ENCODE measurements at regions not wholly inside any gene's neighbourhood (a gene's known extent, or its start where the extent isn't known, plus 50 kb on each side); places are given as distances from the start of the nearest gene placed in this dataset.

DNA sequence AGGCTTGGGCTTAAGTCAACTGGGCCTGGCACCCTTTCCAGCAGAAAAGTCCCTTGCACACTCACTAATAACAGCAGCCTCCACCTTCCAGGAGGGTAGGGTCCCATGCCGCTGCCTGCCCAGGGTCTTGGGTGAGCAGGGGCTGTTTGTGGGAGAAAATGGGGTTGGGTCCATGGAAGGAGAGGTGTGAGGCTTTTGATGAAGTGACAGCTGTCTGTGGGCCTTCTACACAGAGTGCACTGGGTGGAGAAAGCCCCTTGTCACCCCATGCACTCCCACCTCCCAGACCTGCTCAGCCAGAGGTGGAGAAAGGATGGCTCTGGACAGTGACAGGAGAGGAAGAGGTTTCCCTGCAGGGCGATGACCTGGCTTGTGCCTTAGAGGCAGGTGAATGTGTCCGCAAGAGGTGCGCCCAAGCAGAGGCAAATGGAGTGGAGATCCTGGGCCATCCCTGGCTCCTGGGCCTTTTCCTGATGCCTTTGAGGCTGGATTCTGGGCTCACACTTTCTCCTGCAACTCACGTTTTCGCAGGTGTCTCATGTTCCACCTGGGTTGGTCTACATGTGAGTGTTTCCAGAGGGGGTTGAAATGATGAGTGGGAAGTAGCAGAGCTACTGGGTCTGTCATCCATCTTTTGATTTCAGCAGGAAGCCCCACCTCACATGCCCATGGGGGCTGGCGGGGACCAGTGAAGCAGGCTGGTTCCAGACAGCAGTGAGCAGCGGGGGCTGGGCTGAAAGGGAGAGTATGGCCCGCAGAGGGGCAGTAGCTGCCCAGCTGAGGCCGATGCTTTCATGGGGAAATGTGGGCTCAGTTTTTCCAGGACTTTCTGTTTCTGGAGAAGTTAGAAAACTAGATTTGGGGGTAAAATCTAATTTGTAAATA is 85.2 kb upstream of the PRR23E start:
- no peak for DNase-seq (ENCODE audit: low read depth)

DNA sequence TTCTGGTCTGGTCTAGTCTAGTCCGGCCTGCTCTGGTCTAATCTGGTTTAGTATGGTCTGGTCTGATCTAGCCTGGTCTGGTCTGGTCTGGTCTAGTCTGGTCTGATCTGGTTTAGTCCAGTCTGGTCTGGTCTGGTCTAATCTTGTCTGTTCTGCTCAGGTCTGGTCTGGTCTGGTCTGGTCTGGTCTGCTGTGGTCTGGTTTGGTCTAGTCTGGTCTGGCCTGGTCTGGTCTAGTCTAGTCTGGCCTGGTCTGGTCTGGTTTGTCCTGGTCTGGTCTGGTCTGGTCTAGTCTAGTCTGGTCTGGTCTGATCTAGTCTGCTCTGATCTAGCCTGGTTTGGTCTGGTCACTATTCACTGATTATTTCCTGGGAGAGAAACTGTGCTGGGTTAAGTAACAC is 84.1 kb upstream of the PRR23E start:
- no peak for DNase-seq (ENCODE audit: low read depth)

DNA sequence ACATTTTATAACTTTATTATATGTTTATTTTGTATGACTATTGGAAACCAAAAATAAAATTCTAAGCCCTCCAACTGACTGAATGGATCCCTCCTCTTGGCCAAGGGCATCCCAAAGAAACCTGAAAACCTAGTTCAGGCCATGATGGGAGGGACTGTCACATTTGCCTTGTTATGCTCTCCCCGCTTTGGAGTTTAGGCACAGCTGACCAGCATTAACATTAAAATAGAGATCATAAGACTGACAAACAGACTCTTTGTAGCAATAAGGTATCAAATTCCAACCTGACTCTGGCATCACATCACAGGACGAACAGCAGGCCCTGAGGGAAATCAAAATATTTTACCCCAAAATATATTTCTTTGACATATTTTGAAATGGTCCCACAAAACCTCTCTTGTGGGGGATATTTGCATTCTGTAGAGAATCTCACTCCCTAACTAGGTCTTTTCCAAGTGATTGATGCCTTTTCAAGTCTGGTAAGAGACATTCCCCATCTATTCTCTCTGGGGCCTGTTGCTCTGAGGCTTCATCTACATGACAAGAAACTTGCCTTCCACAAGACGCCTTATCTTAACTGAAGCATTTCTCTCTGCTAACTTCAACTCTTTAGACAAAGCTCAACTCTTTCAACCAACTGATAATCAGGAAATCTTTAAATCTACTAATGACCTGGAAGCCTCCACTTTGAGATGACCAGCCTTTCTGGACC is 81.8 kb upstream of the PRR23E start:
- DNase-seq (ENCODE audit: low read depth): no peak

DNA sequence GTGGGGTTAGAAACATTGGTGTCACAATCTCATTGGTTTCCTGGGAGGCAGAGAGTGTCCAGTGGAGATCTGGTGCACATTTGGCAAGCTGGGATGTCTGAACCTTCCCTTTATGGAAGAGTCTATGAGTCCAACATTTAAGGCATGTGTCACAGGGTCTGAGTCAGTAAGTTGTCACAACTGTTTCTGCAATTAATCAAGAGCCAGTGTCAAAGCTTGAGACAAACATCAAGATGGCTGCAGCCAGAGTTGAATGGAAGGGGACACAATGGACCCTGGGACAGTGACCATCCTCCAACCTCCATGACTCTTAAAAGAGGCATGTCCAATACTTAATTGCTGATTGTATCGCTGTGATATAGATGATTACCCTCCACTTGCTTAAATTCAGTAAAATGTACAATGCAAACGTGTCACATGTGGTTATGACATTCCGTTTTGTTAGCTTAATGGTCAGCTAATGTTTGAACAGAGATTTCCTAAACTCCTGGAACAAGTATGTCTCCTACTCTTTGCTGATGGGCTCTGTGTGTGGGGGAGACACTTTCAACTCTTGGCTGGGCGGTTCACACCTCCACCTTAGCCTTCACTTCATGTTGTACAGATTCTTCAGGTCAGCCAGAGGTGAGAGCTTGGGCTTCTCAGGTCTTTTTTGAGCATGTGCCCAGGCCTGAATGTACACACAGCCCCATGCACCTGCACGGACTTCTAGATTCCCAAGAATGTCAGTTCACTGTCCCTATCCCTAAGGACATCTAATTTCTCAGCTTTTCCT is 79.9 kb upstream of the PRR23E start:
- DNase-seq (ENCODE audit: low read depth): no peak

DNA sequence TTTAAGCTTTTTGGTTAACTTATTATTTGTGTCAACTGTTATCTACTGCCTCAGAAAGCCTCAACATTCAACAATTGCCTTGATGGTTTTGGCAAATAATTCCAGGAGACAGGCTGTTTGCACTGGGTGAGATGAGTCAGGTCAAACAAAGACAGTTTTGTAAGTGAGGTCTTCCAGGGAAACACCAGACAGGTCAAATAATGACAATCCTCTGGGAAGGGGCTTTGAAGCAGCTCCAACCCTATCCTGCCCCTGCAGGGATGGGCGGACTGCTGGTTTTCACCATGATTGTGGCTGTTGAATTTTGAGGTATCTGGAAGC is 79.4 kb upstream of the PRR23E start:
- DNase-seq (ENCODE audit: low read depth): no peak

DNA sequence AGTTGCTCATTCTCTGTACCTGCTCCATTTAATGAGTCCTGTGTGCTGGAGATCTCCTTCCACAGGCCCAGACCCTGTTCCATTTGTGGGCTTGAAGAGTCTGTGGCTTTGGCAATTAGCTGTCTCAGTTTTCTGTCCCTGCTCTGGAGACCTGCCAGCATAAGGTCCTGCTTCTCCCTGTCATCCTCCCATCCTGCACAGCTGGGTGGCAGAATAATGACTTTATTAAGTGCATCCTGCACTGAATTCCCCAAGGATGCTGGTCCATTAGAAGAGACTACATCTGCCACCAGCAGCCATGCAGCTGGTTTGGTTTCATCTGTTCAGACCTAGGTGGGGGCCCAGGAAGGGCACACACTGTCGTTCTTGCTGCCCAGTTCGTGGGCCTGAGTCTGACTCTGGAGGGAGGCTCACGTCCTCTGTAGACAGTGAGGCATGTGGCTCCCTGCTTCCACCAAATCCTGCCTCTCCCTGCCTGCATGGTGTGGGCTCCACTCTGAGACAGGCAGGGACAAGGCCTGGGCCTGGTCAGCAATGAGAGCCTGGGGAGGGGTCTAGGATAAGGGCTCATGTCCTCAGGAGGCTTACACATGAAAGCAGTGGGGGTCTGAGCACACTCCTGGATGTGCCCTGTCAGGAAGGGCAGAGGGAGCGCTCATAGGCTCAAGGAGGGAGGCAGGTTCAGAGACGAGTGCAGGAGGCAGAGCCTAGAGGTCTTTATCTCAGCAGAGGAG is 78.4 kb upstream of the PRR23E start:
- DNase-seq (ENCODE audit: low read depth): no peak

DNA sequence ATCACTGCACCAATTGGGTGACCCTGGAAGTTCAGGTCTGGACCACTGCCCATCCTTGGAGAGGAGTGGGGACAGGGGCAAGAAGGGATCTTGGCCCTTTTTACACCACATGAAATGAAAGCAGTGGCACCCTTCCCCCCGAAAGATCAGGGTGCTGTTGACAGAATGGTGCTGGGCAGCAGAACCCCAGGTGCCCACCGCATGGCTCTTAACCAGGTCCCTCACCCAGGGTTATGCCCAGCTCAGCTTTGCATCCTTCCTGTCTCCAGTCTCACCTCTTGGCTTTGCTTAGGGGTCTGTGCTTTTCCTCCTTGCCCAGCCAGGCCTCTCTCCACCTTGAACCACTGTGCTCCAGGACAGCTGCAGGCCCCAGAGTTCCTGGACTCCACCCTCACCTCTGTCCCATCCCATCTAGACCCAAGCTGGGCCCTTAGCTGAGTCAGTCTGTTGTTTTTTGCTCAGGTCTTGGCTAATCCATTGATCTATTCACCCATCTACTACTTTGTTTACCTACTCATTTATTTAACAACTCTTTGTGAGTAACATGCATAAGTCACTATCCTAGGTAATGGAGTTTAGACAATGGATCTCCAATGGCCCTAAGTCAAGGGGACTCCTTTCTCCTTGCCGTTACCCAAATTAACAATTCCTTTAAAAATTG is 77.1 kb upstream of the PRR23E start:
- DNase-seq (ENCODE audit: low read depth): no peak

DNA sequence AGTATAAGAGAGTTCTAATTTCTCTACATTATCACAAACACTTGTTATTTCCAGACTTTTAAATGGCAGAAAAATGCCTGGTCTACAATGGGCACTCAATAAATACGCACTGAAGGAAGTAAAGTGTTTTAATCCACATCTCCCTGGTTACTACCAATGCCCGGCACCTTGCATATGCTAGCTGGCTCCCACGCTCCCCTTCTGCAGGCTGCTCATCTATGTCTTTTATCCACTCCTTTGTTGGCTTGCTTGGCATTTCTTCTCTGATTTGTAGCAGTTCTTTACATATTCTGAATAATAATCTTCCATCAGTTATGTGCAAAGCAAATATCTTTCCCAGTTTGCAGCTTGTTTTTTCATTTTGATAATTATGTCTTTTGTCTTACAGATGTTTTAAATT is 74.6 kb upstream of the PRR23E start:
- no peak for DNase-seq (ENCODE audit: low read depth)

DNA sequence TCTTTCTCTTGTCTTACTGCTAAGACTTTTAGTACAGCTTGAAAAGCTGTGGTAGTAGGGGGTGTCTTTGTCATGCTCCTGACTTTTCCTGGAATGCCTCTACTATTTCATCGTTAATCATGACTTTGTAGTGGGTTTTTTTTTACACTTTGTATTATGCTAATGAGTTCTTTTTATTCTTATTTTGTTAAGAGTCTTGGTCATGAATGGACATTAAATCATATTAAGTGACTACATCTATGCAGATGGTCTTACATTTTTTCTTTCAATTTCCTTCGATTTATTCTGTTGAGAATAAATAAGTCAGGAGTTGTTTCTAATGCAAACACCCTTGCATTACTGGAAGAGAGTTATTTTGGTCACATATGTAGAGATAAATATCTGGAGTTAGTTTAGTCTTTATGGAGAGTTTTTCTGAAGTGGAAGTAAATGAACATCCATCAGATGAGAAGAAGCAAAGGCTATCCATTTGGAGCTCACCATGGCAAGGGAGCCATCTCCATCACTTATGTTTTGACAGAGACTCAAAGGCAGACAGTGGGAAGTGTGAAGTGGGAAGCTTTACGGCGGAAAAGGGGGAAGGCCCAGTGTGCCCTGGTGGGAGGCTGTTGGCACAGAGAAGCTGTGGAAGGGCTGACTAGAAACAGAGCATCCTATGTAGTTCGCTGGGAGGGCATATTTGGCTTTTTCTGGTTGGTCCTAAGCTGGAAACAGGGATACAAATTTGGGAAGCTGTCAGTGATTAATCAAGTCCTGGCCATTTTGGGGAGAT is 73.1 kb upstream of the PRR23E start:
- no peak for DNase-seq (ENCODE audit: low read depth)

DNA sequence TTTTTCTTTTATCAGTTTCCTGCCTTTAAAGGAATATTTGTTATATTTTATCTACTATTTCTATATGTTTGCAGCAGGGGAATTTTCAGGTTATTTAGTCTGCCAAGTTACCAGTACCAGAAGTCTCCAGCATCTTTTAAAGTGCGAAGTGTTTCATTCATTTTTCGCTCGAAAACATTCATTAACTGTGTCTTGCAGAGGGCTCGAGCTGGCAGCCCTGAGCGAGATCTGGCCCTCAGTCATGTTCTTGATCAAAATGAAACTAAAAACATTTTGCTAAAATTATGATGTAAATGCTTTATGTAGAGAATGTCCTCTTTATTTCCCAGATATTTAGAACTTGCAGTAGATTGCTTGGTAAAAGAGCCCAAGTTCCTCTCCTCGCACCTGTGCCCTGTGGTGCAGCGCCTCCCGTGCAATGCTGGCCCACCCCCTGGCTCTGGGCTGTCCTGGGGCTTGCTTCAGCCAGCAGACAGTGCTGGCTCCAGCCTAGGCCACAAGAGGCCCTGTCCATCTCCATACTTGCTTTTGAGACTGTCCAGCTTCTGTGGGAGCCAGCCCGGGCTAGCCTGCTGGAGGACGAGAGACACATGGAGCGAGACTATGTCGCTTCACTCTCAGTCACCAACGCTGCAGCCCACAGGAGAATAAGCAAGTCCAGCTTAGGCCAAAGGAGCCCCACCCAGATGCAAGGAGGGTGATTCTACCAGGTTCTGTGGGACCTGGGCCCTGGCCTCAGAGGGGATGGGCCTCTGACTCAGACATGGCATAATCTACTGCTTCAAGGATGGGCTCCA is 71.9 kb upstream of the PRR23E start:
- DNase-seq (ENCODE audit: low read depth): no peak

DNA sequence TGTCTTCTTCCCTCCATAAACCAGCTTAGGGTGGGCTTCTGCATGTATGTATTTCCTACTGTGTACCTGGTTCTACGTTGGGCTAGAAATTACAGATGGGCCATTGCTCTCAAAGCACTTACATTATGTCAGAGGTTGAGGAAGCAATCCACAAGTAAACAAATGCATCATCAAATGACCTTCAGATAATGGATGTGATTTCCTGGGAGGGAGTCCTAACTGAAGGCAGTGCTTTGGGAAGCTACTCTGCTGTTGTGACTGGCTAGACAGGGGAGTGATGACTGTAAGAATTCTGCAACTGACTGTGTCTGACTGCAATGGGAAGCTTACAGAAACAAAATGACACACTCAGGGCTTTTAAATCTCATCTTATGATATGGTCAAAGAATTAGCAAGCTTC is 71.0 kb upstream of the PRR23E start:
- no peak for DNase-seq (ENCODE audit: low read depth)

DNA sequence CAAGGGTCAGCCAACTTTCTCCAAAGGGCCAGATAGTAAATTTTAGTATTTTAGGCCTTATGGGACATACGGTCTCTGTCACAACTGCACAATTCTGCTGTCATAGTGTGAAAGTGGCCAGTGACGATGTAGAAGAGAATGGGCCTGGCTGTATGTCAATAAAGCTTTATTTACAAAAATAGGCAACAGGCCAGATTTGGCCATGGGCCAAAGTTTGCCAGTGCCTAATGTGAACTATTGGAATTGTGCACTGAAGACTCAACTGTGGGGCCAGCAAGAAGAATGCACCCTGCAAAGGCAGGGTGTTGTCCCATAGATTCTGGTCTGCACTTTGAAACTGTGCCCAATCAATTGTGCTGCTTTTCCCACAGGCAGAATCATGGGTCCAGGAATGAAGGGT is 69.4 kb upstream of the PRR23E start:
- DNase-seq (ENCODE audit: low read depth): no peak

DNA sequence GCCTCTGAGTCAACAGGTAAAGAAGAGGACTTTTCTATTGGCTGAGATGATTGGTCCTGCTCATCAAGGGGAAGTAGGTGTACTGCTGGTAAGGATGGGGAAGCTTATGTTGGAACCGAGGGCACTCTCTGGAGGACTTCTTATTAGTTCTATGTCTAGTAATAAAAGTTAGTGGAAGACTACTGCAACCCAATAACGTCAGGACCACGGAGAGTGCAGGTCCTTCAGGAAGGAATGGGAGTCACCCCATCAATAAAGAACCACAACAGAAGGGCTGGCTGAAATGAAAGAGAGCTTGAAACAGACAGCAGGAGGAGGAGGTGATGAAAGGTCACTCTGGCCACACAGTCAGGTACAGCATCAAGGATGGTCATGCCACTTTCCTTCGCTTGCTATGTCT is 68.8 kb upstream of the PRR23E start:
- no peak for DNase-seq (ENCODE audit: low read depth)

DNA sequence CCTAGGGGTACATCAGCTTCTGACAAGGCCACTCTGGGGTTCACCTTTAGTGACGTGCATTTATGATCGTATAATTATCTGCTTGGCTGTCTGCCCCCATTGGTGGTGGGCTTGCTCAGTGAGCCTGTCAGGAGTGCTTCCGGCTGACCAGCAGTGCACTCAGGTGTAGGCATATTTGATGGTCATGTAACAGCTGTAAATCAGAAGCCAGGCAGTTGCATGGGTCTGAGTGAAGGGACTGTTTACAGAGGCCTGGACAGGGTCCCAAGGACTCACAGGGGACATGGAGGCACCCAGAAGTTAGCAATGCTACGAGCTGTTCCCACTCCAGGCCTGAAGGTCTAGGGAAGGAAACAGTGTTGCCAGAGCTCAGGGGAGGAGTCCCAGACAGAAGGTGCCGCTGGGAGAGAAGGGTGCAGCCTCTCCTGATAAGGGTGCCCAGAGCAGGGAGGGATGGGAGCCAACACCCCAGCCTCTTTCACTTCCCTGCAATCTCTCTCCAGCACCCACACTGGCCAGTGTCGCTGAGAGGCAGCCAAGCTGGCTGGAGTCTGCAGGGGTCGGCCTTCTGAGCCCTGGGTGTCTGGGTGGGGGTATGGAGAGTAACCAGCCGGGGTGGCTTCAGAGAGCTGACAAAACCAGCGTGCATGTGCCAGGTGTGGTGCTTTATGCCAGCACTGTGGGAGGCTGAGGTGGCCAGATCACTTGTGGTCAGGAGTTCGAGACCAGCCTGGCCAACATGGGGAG is 61.3 kb upstream of the PRR23E start:
- DNase-seq (ENCODE audit: low read depth): no peak

DNA sequence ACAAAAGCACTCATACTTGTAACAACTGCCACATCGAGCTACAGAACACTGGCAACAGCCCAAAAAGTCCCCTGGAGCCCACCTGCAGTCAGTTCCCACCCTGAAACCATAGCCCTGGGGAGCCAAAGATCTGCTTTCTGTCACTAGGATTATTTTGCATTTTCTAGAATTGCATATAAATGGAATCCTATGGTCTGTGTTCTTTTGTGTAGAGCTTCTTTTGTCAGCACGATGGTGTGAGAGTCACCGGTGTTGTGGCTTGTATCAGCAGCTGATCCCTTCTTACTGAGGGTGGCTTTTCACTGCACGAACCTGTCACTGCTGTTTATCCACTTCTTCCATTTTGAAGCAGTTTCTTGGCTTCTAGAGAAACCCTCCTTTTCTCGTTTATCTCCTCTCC is 60.1 kb upstream of the PRR23E start:
- no peak for DNase-seq (ENCODE audit: low read depth)

DNA sequence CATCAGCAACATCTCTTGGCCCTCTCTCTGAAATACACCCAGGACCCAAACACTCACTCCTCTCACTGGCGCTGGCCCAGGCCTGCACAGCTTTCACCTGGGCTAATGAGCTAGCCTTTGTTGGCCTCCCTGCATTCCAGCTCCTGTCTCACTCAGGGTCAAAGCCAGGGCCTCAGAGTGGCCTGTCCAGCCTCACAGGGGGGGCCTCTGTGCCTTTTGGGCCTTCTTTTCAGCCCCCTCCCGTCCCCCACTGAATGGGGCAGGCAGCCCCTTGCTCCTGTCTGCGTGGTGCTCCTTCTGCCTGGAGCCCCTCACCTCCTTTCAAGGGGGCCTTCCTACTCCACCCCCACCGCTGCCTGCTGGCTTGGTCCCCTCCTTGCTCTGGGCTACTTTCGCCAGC is 59.0 kb upstream of the PRR23E start:
- no peak for DNase-seq (ENCODE audit: low read depth)

DNA sequence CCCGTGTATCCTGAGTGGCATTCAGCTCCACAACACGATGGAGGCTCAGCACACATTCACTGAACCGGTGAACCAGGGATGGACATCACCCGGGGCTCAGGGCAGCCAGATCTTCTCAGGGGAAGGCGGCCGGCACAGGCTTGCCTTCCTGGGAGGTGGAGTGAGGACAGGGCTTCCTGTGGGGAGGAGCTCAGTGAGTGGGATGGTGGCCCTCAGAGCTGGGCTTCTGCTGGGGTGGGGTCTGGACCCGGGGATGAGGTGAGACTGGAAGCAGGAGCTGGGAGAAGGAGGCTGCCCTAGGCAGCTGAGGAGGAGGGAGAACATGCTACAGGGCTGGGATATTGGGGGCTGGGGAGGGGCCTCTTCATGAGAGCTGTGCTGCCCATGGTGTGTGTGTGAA is 58.5 kb upstream of the PRR23E start:
- no peak for DNase-seq (ENCODE audit: low read depth)

DNA sequence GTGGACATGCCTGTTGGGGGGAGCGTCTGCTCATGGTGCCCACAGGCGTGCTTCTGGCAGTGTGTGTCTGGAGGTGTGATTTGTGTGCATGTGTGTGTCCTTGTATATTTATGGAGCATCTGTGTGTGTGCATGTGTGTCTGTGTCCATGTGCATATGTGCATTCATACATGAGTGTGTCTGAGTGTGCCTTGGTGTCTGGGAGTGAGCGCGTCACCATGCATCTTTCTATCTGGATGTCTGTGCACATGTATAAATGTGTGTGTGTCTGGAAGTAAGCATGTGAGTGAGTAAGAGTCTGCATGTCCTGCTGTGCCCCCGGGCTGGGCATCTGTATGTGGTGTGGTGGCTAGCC is 58.1 kb upstream of the PRR23E start:
- no peak for DNase-seq (ENCODE audit: low read depth)

DNA sequence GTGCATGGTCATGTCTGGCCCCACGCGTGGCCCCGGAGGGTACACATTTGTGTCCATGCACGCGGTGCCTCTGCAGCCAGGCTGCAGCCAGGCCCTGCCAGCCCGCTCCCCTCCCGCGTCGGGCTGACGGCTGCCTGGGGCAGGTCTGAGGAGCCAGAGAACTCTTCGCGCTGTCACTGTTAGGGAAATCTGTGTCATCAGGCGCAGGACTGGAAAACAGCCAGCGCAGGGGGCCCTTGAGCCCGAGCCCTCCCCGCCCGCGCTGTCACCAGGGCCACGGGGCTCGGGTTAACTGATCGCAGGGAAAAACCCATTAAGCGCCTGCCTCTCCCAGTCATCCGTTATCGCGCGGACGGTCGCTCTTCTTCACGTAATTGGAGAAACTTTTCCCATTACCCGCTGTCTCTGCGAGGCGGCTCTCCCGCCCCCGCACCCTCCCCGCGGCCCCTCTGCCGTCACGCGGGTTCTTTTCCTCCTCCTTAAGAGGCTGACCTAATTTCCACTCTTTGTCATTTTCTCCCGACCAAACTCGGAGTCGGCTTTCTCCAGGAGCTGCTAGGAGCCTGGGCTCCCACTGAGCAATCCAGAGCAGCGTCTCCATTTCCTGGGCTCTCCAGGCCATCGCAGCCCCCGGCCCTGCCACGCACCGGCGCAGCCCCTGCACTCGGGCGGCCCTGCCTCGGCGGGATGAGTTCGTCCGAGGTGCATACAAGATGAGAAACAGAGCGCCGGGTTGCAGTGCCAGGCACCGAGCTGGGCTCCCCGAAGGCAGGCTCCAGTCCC is 57.5 kb upstream of the PRR23E start:
- DNase-seq (ENCODE audit: low read depth): no peak
